GM19328 (cell line): ENCODE measurements at regions not wholly inside any gene's neighbourhood (a gene's known extent, or its start where the extent isn't known, plus 50 kb on each side); places are given as distances from the start of the nearest gene placed in this dataset.
"Not testable (repeated sequence)": the region's sequence is repeated elsewhere in the genome, so short reads cannot be mapped to it uniquely, and the experiment has no call there.

Experiments used
- ATAC-seq: cut with Tn5 transposase; IDR thresholded peaks from one replicate; pipeline ENCODE4 v1.9.1; 2021; ENCODE audit warnings: mild to moderate bottlenecking, moderate library complexity; ENCODE audit not compliant: unreplicated experiment

DNA sequence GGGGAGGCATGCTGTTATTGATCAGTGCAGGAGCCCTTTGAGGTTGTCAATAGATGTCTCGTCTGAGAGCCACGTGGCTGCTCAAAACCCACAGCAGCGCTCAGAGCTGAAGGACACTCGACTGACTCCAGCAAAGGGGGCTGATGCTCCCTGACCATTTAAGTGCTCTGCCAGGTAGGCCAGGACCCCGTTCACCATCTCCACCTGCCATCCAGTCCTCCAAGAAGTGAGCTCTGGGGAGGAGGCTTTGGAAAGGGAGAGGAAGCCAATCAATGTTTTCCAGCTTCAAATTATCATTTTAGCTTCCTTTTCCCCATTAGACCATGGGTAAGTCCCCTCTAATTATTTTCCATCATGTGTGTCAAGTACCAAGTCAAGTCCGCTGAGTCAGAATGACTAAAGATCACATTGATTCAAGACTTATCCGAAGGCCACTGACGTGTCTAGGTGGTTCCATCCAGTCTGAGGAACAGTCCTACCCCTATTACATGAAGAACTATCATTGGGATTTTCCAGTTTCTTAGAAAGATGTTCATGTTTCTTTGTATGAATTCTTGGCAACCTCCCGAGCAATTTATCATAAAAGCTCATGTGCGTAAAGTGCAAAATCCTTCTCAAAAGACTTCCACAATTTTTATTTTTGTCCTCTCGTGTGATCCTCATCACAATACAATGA is 302.6 kb upstream of the LYZL1 start:
- ATAC-seq, result no peak

DNA sequence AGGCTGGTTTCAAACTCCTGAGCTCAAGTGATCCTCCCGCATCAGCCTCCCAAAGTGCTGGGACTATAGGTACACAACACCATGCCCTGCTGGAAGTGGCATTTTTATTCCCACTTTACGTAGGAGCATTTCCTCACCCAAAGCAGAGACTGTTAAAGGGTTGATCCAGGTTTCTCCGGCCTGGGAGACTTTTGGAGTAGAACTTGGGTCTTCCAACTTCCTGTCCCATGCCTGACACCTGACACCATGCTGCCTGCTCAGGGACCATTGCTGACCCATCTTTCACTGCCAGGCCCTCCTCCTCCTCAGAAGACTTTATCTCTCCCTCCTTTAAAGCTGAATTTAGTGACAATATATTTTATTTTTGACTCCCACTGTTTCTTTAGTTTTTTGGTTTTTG is 302.0 kb upstream of the LYZL1 start:
- ATAC-seq, result no peak

DNA sequence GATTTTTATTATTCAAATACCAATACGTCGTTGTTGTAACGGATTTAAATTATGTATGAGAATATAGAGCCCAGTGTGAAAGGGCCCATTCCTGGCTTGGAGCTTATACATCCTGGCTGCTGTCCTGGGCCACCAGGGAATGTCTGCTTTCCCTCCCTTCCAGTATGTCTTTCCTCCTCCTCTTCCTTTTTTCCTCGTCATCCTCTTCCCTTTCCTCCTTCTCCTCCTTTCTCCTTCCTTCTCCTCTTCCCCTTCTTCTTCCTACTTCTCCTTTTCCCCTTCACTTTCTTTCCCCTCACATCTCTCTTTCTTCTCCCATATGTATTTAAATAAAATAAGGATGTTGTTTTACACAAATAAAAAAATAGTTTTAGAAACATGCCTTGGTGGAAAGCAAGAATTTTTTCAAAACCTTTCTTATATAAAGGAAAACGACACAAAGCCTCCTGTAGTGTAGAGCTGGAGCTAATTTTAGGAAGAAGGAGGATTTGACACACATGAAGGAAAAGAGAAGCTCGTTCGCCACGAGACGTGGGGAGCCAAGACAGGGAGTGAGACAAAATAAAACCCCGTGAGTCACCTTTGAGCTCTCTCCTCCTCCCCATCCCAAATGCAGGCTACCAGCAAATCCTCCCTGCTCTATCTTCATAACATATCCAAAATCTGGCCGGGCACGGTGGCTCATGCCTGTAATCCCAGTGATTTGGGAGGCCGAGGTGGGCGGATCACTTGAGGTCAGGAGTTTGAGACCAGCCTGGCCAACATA is 301.1 kb upstream of the LYZL1 start:
- no peak for ATAC-seq

DNA sequence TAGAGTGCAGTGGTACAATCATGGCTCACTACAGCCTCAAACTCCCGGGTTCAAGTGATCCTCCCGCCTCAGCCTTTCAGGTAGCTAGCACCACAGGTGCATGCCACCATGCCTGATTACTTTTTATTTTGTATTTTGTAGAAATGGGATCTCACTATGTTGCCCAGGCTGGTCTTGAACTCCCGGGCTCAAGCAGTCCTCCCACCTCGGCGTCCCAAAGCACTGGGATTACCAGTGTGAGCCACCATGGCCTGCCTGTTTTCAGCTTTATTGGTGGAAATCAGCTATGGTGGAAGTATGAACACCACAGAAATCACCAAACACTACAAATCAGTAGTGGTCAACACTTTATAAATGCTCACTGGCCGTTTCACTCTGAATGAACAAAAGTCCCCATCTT is 299.9 kb upstream of the LYZL1 start:
- ATAC-seq, result no peak

DNA sequence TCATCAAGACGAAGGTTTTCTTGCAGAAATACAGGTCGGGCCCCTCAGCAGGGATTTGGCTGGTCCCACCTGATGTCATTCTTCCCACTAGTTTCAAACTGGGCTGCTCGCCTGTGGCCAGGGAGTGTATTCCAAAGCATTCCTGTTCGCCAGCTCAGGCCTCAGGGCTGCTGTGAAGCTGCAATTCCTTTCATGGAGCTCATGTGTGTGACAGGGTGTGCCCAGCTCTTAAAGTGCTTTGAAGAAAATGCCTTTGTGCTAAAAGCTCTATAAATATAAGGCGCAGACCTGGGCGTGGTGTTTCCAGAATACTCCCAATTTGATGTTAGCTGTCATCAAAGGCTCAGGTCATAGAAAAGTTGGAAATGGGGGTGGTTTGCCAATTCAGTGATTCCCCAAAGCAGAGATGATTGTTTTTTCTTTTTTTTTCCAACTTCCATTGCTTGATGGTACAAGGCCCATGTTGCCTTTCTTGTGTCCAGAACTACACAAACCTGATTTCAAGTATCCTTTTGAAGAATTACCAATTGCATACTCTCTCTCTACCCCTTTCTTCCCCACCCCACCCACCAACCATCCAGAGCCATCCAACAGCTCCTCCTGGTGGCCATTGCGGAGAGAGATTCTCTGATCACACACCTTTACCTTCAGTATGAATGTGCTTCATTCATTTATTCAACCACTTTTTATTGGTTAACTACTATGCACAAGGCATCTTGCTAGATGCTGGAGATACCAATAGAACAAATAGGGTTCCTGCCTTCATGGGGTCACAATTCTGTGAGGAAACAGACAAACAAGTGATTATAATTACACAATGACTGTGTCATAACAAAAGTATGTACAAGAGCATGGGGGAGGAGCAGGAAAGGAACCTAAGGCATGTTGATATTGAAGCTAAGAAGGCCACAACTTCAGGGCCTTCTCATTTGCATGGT is 297.3 kb upstream of the LYZL1 start:
- no peak for ATAC-seq

DNA sequence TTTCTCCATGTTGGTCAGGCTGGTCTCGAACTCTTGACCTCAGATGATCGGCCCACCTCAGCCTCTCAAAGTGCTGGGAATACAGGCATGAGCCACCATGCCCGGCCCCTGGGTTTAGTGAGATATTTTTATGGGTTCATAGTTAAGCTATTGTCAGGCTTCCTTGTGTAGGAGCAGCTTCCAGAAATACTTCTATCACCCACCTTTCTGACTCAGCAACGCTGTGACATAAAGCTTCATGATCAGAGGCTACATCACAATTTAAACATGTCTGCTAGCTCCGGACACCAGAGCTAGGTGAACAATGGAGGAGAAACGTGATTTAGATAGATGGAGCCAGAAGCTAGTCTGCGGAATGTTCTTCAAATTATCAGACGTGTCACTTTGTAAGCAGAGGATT is 295.8 kb upstream of the LYZL1 start:
- ATAC-seq, result no peak

DNA sequence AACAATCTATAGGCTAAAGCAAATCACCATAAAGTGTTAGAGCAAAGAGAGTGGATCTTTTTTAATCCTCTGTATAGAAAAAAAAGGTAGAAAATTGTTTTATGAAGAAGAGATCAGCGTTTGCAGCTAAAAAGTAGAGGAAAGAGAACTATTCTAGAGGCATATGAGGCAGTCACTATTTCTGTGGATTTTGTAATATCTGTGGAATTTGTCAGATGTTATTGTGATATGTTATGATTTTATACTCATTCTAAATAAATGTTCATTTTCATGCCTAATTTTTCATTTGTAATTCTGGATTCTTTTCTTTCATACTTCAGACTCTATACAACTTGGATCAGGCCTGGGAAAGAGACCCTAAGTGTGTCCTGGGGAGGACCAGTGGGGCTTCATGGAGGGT is 295.0 kb upstream of the LYZL1 start:
- no peak for ATAC-seq

DNA sequence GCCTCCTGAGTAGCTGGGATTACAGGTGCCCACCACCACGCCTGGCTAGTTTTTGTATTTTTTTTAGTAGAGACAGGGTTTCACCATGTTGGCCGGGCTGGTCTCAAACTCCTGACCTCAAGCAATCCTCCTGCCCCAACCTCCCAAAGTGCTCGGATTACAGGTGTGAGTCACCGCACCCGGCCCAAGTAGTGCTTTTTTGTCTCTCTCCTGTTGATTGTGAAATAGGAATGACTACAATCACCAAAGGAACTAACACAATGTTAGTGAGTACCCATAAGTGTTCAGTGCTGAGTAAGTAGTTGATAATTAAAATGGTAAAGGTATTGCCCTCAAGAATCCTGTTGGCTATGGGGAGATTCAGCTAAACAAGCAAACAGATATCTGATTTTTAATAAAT is 294.1 kb upstream of the LYZL1 start:
- not testable (repeated sequence) for ATAC-seq

DNA sequence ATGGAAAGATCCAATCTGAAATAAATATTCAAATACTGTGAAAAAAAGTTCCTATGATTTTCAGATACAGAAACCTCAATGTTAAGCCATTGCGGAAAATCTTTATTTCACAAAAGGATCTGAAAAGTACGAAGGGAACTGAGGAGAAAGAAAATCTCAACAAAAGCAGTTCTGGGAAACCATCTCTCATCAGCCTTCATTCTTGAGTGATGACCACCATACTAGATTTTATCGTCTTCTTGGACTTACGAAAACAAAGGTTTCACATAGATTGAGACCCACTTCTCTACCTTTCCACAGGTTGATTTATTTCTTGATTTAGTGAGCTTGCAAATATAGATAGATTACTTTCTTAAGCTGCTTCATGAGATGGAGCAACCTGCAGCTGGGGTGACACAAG is 293.4 kb upstream of the LYZL1 start:
- no peak for ATAC-seq

DNA sequence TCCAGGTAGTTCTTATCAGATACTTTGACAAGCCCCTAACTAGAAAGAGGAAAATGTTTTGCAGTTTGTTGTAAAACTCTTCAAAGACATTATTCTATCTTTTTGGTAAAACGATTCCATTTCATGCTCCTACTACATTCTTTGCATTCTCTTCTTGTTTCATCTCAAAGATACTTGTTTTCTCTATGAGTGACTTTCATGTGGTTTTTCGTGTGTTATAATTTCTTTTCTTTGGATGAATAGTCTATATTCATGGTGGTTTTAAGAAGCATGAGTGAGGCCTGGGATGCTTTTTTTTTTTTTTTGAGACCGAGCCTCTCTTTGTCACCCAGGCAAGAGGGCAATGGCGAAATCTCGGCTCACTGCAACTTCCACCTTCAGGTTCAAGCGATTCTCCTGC is 292.5 kb upstream of the LYZL1 start:
- ATAC-seq, result no peak

DNA sequence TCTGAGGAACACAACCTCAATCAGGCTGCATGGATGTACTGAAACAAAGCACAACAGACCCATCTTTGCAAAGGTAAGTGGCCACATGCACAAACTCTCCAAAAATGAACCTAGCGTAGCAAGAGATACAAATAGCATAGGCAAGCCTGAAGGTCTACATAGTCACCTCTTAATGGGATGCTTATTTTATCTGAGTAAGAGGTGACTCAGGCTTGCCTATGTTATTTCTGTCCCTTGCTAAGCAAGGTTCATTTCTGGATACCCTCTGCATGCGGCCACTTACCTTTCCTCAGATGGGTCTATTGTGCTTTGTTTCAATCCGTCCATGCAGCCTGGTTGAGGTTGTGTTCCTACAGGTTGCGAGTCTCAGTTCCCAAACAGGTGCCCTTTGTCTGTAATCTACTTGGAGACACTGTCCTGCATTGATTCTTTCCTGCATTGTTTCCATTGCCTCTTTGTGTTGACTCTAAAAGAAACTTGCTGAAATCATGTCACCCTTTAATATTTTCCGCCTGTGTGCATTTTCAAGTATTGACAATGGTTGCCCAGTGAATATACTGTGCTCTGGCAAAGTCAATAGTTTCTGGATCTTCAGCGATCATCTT is 291.8 kb upstream of the LYZL1 start:
- no peak for ATAC-seq

DNA sequence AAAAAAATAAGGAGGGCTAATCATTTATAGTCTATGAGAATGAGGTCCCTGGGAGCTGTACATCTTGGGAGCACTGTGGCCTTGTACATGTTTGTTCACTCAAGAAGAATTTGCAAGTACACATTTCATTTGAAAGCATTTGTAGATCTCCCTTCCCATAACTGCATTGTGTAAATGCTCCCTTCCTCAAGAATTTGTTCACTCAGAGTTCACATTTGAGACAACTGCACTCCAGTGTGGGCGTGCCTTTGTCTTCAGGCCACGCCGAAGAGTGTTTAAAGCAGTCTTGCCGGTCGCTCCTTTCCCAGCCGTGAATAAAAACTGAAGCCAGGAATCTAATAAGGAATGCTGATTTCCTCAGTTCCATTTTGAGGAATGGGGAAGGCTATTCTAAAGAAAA is 291.1 kb upstream of the LYZL1 start:
- ATAC-seq, result no peak

DNA sequence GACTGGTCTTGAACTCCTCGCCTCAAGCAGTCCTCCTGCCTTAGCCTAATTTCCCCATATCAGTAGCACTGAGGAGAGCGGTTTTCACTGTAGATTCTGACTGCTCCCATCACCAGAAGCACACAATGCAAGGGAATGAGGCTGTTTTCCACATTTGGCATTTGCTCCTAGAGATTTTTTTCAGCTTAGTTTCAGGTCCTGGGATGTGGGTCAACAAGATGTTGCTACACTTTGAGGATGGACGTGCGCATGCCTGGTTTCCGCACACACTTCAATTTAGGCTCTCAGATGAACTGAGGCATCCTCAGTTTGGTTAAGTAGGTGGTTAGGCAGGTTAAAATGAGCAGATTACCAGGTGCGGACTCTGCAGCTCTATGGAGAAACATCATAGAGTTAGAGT is 287.1 kb upstream of the LYZL1 start:
- no peak for ATAC-seq

DNA sequence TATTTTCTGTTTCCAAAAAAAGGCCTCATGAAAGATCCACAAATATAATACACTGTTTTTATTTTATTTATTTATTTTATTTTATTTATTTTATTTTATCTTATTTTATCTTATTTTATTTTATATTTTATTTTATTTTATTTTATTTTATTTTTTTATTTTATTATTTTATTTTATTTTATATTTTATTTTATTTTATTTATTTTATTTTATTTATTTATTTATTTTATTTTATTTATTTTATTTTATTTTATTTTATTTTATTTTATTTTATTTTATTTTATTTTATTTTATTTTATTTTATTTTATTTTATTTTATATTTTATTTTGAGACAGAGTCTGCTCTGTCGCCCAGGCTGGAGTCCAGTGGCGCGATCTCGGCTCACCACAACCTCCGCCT is 285.9 kb upstream of the LYZL1 start:
- ATAC-seq, result not testable (repeated sequence)

DNA sequence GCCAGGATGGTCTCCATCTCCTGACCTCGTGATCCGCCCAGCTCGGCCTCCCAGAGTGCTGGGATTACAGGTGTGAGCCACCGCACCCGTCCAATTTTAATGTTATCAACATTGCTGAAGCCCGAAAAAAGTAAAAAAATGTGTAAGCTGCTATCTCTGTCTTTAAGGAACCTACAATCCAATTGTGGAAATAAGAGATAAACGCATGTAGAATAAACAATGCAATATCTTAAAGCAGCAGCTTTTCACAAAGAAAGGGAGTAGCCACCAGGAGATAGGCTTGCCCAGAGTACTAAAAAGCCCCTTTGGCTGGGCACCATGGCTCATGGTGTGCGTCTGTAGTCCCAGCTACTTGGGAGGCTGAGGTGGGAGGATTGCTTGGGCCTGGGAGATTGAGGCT is 282.9 kb upstream of the LYZL1 start:
- no peak for ATAC-seq

DNA sequence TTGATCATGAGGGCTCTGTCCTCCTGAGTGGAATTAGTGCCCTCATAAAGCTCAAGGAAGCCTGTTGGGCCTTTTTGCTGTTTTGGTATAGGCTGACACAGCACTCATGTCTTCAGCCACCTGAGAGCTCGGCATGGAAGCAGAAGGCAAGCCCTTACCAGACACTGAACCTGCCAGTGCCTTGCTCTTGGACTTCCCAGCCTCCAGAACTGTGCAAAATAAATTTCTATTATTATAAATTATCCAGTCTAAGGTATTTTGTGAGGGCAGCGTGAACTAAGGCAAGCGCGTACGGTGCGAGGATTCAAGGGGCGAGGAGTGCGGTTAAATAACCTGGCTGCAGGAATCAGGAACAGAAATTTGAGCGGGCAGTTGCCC is 281.5 kb upstream of the LYZL1 start:
- ATAC-seq, result no peak

DNA sequence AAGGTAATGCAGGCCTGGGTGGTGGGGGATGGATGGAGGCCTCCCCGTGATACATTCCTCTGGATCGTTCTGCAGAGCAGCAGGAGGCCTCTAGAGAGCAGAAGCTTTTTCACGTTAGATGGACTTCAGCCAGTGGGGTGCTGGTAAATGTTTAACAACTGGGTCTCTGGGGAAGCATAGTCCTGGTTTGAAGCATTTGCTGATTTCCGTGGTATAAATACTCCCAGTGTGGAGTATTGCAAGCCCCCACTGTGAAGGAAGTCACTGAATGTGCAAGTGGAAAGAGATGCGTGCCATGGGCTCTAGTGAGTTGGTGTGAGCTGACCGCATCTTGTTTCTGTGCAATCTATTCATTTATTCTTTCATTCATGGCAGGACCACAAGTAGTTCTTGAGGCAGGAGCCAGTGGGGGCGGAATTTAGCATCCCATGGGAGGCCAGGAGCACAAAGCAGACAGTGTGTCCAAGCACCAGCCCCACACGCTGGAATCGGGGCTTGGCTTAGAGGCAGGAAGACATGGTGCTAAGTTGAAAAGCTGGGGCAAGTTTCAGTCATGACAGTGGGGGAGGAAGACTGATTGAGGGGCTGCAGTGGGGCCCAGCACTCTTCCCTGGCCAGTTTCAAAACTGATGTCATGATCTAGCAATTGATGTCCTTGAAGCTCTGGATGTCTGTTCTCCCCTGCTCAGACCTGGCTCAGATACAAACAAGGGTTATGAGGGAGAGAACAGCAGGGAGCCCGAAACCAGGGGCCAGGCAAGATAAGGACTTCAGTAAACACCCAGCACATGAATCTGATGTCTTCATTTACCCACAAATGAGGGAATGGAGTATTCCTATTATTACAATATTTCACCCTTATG is 280.9 kb upstream of the LYZL1 start:
- ATAC-seq, result no peak

DNA sequence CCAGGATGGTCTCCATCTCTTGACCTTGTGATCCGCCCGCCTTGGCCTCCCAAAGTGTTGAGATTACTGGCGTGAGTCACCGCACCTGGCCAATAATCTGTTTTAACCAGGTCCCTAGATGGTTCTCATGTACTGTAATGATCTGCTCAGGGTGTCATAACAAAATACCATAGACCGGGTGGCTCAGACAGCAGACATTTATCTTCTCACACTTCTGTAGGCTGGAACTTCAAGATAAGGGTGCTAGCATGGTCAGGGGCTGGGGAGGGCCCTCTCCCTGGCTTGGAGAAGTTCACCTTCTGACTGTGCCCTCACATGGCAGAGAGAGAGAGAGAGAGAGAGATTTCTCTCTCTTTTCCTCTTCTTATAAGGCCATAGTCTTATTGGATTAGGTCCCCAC is 279.4 kb upstream of the LYZL1 start:
- ATAC-seq, result no peak

DNA sequence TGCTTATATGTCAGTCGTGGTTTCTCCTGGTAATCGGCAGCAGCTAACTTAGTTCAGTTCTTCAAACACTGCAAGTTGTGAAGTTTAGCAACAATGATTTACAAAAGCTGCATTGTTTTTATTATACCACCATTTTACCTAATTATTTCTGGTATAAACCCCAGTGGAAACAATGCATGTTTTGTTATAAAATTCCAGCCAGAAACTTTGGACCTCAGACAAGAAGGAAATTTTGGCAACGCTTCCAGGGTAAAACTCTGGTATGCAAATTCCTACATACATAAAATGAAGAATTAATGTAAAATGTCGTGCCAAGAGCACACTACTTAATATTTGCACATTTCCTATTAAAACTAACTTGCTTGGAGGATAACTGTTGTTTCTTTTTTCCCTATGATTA is 277.4 kb upstream of the LYZL1 start:
- ATAC-seq, result no peak

DNA sequence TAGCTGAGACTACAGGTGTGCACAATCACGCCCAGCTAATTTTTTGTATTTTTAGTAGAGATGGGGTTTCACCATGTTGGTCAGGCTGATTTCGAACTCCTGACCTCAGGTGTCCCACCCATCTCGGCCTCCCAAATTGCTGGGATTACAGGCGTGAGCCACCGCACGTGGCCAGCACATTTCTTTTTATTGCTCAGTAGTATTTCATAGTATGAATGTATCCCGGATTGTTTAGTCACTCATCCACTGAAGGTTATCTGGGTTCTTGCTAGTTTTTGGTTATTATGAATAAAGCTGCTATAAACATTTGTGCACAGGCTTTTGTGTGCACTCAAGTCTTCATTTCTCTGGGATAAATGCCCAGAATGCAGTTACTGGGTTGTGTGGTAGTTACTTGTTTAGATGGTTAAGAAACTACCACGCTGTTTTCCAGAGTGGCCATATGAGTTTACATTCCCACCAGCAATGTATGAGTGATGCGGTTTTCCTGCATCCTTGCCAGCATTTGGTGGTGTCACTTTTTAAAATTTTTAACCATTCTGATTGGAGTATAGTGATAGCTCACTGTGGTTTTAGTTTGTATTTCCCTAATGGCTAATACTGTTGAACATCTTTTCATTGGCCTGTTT is 275.8 kb upstream of the LYZL1 start:
- ATAC-seq, result no peak
